ENCODE measurements at regions not wholly inside any gene's neighbourhood (a gene's known extent, or its start where the extent isn't known, plus 50 kb on each side); places are given as distances from the start of the nearest gene placed in this dataset.

DNA sequence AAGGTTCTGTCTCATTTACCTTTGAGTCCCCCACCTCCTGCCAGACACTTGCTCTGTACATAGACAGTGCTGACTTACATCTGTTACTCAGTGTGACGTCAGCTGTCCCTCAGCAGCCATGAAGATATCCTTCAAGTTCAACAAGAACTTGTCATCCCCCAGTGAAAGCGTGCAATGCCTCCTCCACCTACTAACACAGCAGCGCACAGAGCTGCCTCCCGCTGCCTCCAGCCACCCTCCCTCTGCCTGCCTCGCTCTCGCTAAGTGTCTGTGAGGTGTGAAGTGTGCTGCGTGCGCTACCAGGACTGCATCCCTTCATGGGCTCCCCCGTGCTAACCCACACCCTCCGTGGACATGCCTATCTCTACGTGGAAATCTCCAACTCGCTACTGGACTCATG, 621.4 kb downstream of the BRD1 start (continued):
- TF ChIP-seq USF2 (IDR thresholded peaks at IDR 0.05; ENCODE audit: low read depth, low read length) (no peak), POLR2A (IDR thresholded peaks at IDR 0.05; ENCODE audit: low read depth, low read length) (no peak)

DNA sequence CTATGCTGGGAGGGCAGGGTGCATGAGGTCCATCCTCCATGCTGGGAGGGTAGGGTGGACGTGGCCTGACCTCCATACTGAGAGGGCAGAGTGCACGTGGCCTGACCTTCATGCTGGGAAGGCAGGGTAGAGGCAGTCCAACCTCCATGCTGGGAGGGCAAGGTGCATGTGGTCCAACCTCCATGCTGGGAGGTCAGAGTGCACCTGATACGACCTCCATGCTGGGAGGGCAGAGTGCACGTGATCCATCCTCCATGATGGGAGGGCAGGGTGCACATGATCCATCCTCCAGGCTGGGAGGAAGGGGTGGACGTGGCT, 622.2 kb downstream of the BRD1 start:
- Histone ChIP-seq H3K4me1 (ENCODE audit: control insufficient read depth, insufficient read depth, low read length) (no peaks in the 10 kb centered on the region), H3K4ac (ENCODE audit: low read depth, low read length) (no peak overlapping the region), H2AK5ac (ENCODE audit: low read depth, low read length) (no peak overlapping the region), H4K8ac (ENCODE audit: low read depth in 2 of 2, low read length in 2 of 2) (no peak overlapping the region), H2BK120ac (ENCODE audit: low read depth, low read length) (no peak overlapping the region), H3K9me1 (ENCODE audit: insufficient read depth, low read length) (no peaks in the 10 kb centered on the region), H2AK9ac (replicated peaks; ENCODE audit: low read depth, low read length, poor library complexity) (no peak overlapping the region), H2AFZ (replicated peaks; ENCODE audit: low read length, poor library complexity) (no peak overlapping the region), H2BK5ac (ENCODE audit: low read depth, low read length, poor library complexity, severe bottlenecking) (no peak overlapping the region), H3K14ac (replicated peaks; ENCODE audit: low read depth, low read length) (no peak overlapping the region), H3K36me3 (ENCODE audit: control insufficient read depth, insufficient read depth, low read length) (no peaks in the 10 kb centered on the region), H3K27me3 (ENCODE audit: control insufficient read depth, insufficient read depth, low read length) (no peaks in the 10 kb centered on the region), H3K56ac (ENCODE audit: extremely low read depth, insufficient read depth, low read length) (no peak overlapping the region), H4K5ac (ENCODE audit: low read depth, low read length) (no peak overlapping the region), H3K4me3 (ENCODE audit: insufficient read depth, low read depth, low read length) (no peak overlapping the region), H3K23ac (ENCODE audit: low read depth, low read length) (no peak overlapping the region), H3K27ac (ENCODE audit: insufficient read depth, low read length) (no peak overlapping the region), H4K91ac (ENCODE audit: insufficient read depth, low read depth, low read length) (no peak overlapping the region), H2BK15ac (ENCODE audit: low read depth, low read length) (no peak overlapping the region), H3K9ac (ENCODE audit: low read depth, low read length) (no peak overlapping the region), H2BK20ac (ENCODE audit: low read depth, low read length) (no peak overlapping the region), H3K9me3 (ENCODE audit: control insufficient read depth, insufficient read depth, low read length) (peaks cover 71% of the 10 kb centered on the region), H4K20me1 (ENCODE audit: insufficient read depth, low read length) (no peaks in the 10 kb centered on the region), H3K79me1 (ENCODE audit: low read depth in 1 of 2, low read length in 2 of 2) (no peaks in the 10 kb centered on the region), H3K18ac (ENCODE audit: low read depth, low read length) (no peak overlapping the region), H3K4me2 (ENCODE audit: low read depth, low read length) (no peak overlapping the region)
- DNase-seq (no peak), ATAC-seq (ENCODE audit: low read depth) (no peak)
- POLR2A ChIA-PET (ENCODE audit: unreplicated experiment): no interaction called here
- TF ChIP-seq SMC3 (IDR thresholded peaks at IDR 0.05; ENCODE audit: low read depth, low read length) (no peak), MXI1 (IDR thresholded peaks at IDR 0.05; ENCODE audit: borderline replicate concordance, low read depth, low read length) (no peak), NFE2L2 (IDR thresholded peaks at IDR 0.05; ENCODE audit: low read depth, low read length) (no peak)
- no TSS peak for BruUV-seq (replicated peaks)
- in situ Hi-C loops (cut with MboI; ENCODE audit: low sequenced_read_pairs) (no loop called here), dilution Hi-C loops (cut with HindIII; ENCODE audit: low sequenced_read_pairs, unreplicated experiment) (no loop called here), intact Hi-C loops (cut with micrococcal nuclease) (no loop called here)
- no CpG with 5 or more reads among the region's 5 CpGs for WGBS, 2 experiments (ENCODE audit: extremely low coverage in 2 of 2, insufficient read length in 1 of 2)
- CTCF ChIA-PET: no interaction called here

All from IMR-90 (cell line).